A549 (cell line): ENCODE measurements at regions not wholly inside any gene's neighbourhood (a gene's known extent, or its start where the extent isn't known, plus 50 kb on each side); places are given as distances from the start of the nearest gene placed in this dataset.

Source experiments
- ATAC-seq, 2 experiments: fragments of 200-7000 bp in 1 of 2; fragments of >200 bp in 1 of 2; cut with Nextera tagmentation in 1 of 2; cut with Tn5 transposase in 1 of 2; 3 replicates each; pipeline versions ENCODE4 v1.8.0 to v1.9.1; 2018 to 2020; ENCODE audit warnings: mild to moderate bottlenecking in 1 of 2, moderate library complexity in 1 of 2
- CTCF ChIA-PET: fragments of 300-600 bp; sonication (Branson Sonifier 250); formaldehyde crosslinking; extraction: SDS; loops from one replicate; lab custom pipeline; 2021; ENCODE audit warnings: antibody characterized with exemption, inconsistent platforms; lab: Yijun Ruan, JAX
- POLR2A ChIA-PET: fragments of 350-600 bp; formaldehyde crosslinking; extraction: SDS; loops from one replicate; lab custom pipeline; 2021; ENCODE audit warnings: antibody characterized with exemption, inconsistent platforms; lab: Yijun Ruan, JAX
- DNase-seq, 2 experiments: peaks; one replicate each; pipeline versions ENCODE4 v3.0.0 to v3.0.0-alpha.2; 2011 to 2016; ENCODE audit warnings: low read depth in 1 of 2, low spot score in 1 of 2
- FAIRE-seq: peaks from 2 replicates; lab custom pipeline; 2011; peaks lifted over from hg19 to GRCh38; lab: Jason Lieb, UNC
- H3K27ac ChIP-seq, 2 experiments: fragments of >200 bp; sonication (Bioruptor Twin); formaldehyde crosslinking; 3 replicates each; pipeline ENCODE4 v1.5.1; 2016 to 2017
- H3K4me1 ChIP-seq: fragments of >200 bp; sonication (Bioruptor Twin); formaldehyde crosslinking; 3 replicates; pipeline ENCODE4 v1.6.1; 2016
- H3K4me2 ChIP-seq: fragments of >200 bp; sonication (Bioruptor Twin); formaldehyde crosslinking; 3 replicates; pipeline ENCODE4 v1.6.1; 2016
- H3K4me3 ChIP-seq: fragments of >200 bp; sonication (Bioruptor Twin); formaldehyde crosslinking; 3 replicates; pipeline ENCODE4 v1.5.1; 2016
- H3K9me3 ChIP-seq: fragments of >200 bp; sonication (Bioruptor Twin); formaldehyde crosslinking; 3 replicates; pipeline ENCODE4 v1.6.1; 2016
- BHLHE40 ChIP-seq: IDR thresholded peaks from 2 replicates; pipeline ENCODE4 v1.6.1; 2012; ENCODE audit warnings: low read depth, low read length, inconsistent platforms
- CBX2 ChIP-seq: fragments of 200-600 bp; sonication (generic); IDR thresholded peaks from 2 replicates; pipeline ENCODE4 v1.6.1; 2016; ENCODE audit warnings: low read depth, mild to moderate bottlenecking, borderline replicate concordance
- CBX8 ChIP-seq: fragments of 200-600 bp; sonication (generic); IDR thresholded peaks from 2 replicates; pipeline ENCODE4 v1.6.1; 2016
- CEBPB ChIP-seq, 2 experiments: fragments of >200 bp in 1 of 2; sonication (Bioruptor Twin) in 1 of 2; formaldehyde crosslinking in 1 of 2; IDR thresholded peaks; 2 replicates each; pipeline ENCODE4 v1.6.1; 2012 to 2016
- CHD2 ChIP-seq: fragments of 150-350 bp; IDR thresholded peaks from 2 replicates; pipeline ENCODE4 v1.6.1; 2014; ENCODE audit warnings: low read length; ENCODE audit not compliant: partially characterized antibody
- CHD4 ChIP-seq: fragments of 200-600 bp; sonication (generic); IDR thresholded peaks from 2 replicates; pipeline ENCODE4 v1.6.1; 2016; ENCODE audit warnings: antibody characterized with exemption, mild to moderate bottlenecking, borderline replicate concordance
- EP300 ChIP-seq, 2 experiments: fragments of >200 bp; sonication (Bioruptor Twin); formaldehyde crosslinking; IDR thresholded peaks; 2 replicates in 1 of 2; 3 replicates in 1 of 2; pipeline ENCODE4 v1.6.1; 2016 to 2017
- FOSB ChIP-seq: fragments of 250-450 bp; sonication (Bioruptor Pico); IDR thresholded peaks from 2 replicates; pipeline ENCODE4 v1.5.0; 2020; ENCODE audit warnings: mild to moderate bottlenecking, moderate library complexity
- FOXS1 ChIP-seq: fragments of 250-450 bp; sonication (Bioruptor Pico); IDR thresholded peaks from 2 replicates; pipeline ENCODE4 v1.5.0; 2020; ENCODE audit warnings: mild to moderate bottlenecking, moderate library complexity
- GATA3 ChIP-seq: IDR thresholded peaks from 2 replicates; pipeline ENCODE4 v1.6.1; 2012; ENCODE audit warnings: borderline replicate concordance
- HEYL ChIP-seq: fragments of 250-450 bp; sonication (Bioruptor Pico); IDR thresholded peaks from 2 replicates; pipeline ENCODE4 v1.8.0; 2021; ENCODE audit warnings: mild to moderate bottlenecking, moderate library complexity
- HOXB13 ChIP-seq: fragments of 250-450 bp; sonication (Bioruptor Pico); IDR thresholded peaks from 2 replicates; pipeline ENCODE4 v1.5.0; 2020; ENCODE audit warnings: low read depth, mild to moderate bottlenecking, moderate library complexity
- JUNB ChIP-seq: fragments of >200 bp; sonication (Bioruptor Twin); formaldehyde crosslinking; IDR thresholded peaks from 2 replicates; pipeline ENCODE4 v1.6.1; 2016
- MAFK ChIP-seq: fragments of 450-650 bp; IDR thresholded peaks from 2 replicates; pipeline ENCODE4 v1.6.1; 2014; ENCODE audit not compliant: partially characterized antibody
- NPAS2 ChIP-seq: fragments of 250-450 bp; sonication (Bioruptor Pico); IDR thresholded peaks from 2 replicates; pipeline ENCODE4 v1.8.0; 2022; ENCODE audit warnings: mild to moderate bottlenecking, moderate library complexity, borderline replicate concordance
- NR3C1 ChIP-seq: fragments of >200 bp; sonication (Bioruptor Twin); formaldehyde crosslinking; IDR thresholded peaks from 3 replicates; pipeline ENCODE4 v1.6.1; 2017
- PHF8 ChIP-seq: fragments of 200-600 bp; sonication (generic); IDR thresholded peaks from 2 replicates; pipeline ENCODE4 v1.6.1; 2016; ENCODE audit warnings: low read depth, mild to moderate bottlenecking, antibody characterized with exemption, moderate library complexity, borderline replicate concordance
- POLR2AphosphoS2 ChIP-seq: conservative IDR thresholded peaks from 2 replicates; pipeline ENCODE4 v1.6.1; 2012; ENCODE audit warnings: low read length, improper control_type of control experiment, inconsistent platforms
- RCOR1 ChIP-seq: fragments of 150-350 bp; IDR thresholded peaks from 2 replicates; pipeline ENCODE4 v1.6.1; 2014; ENCODE audit warnings: antibody characterized with exemption, low read length, low read depth
- RNF2 ChIP-seq: fragments of 200-600 bp; sonication (generic); IDR thresholded peaks from 2 replicates; pipeline ENCODE4 v1.6.1; 2016; ENCODE audit warnings: low read depth, mild to moderate bottlenecking, antibody characterized with exemption, moderate library complexity, borderline replicate concordance
- ZSCAN20 ChIP-seq: fragments of 250-450 bp; sonication (Bioruptor Pico); IDR thresholded peaks from 2 replicates; pipeline ENCODE4 v1.8.0; 2022; ENCODE audit warnings: mild to moderate bottlenecking, moderate library complexity
- WGBS: methylation state at CpG from one replicate; pipeline ENCODE4 v1.1.6; 2017; ENCODE audit errors: missing lambda C conversion rate; 5-methylcytosine and 5-hydroxymethylcytosine counted together
- TF ChIP-seq, protein P1 (sequence below): fragments of 250-450 bp; sonication (Bioruptor Pico); IDR thresholded peaks from 2 replicates; pipeline ENCODE4 v1.5.0; 2020; ENCODE audit warnings: low read depth, mild to moderate bottlenecking, moderate library complexity
- TF ChIP-seq, protein P2 (sequence below): fragments of 150-350 bp; IDR thresholded peaks from 2 replicates; pipeline ENCODE4 v1.6.1; 2014; ENCODE audit warnings: low read depth, mild to moderate bottlenecking, low read length
- TF ChIP-seq, protein P3 (sequence below): IDR thresholded peaks from 2 replicates; pipeline ENCODE4 v1.6.1; 2012
- TF ChIP-seq, protein P4 (sequence below): fragments of >200 bp; sonication (Bioruptor Twin); formaldehyde crosslinking; IDR thresholded peaks from 3 replicates; pipeline ENCODE4 v1.5.1; 2016

DNA sequence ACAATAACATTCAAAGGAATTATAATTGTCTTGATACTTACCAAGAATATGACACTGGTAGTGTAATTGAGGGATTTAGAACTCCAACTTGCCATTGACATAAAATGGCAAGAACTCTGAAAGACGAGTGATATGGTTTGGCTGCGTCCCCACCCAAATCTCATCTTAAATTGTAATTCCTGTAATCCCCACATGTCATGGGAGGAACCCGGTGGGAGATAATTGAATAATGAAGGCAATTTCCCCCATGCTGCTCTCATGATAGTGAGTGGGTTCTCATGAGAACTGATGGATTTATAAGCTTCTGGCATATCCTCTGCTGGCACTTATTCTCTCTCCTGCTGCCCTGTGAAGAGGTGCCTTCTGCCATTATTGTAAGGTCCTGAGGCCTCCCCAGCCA is 1536.4 kb downstream of the TECRL start:
- Histone ChIP-seq H3K4me2 (no peak overlapping the region), H3K4me3 (no peak overlapping the region), H3K27ac (no peak overlapping the region), H3K9me3 (no peaks in the 10 kb centered on the region), H3K4me1 (no peaks in the 10 kb centered on the region)
- TF ChIP-seq, protein P1, sequence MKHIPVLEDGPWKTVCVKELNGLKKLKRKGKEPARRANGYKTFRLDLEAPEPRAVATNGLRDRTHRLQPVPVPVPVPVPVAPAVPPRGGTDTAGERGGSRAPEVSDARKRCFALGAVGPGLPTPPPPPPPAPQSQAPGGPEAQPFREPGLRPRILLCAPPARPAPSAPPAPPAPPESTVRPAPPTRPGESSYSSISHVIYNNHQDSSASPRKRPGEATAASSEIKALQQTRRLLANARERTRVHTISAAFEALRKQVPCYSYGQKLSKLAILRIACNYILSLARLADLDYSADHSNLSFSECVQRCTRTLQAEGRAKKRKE (CRISPR knock-in tag): no peak
- TF ChIP-seq NPAS2 (CRISPR knock-in tag): no peak
- TF ChIP-seq HOXB13 (CRISPR knock-in tag): no peak
- no peak for TF ChIP-seq FOSB (CRISPR knock-in tag)
- no peak for TF ChIP-seq GATA3
- TF ChIP-seq, protein P2, sequence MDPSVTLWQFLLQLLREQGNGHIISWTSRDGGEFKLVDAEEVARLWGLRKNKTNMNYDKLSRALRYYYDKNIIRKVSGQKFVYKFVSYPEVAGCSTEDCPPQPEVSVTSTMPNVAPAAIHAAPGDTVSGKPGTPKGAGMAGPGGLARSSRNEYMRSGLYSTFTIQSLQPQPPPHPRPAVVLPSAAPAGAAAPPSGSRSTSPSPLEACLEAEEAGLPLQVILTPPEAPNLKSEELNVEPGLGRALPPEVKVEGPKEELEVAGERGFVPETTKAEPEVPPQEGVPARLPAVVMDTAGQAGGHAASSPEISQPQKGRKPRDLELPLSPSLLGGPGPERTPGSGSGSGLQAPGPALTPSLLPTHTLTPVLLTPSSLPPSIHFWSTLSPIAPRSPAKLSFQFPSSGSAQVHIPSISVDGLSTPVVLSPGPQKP: no peak
- no peak for TF ChIP-seq FOXS1 (CRISPR knock-in tag)
- no peak for TF ChIP-seq MAFK
- no peak for TF ChIP-seq CHD2
- no peak for TF ChIP-seq CBX8
- TF ChIP-seq, protein P3, sequence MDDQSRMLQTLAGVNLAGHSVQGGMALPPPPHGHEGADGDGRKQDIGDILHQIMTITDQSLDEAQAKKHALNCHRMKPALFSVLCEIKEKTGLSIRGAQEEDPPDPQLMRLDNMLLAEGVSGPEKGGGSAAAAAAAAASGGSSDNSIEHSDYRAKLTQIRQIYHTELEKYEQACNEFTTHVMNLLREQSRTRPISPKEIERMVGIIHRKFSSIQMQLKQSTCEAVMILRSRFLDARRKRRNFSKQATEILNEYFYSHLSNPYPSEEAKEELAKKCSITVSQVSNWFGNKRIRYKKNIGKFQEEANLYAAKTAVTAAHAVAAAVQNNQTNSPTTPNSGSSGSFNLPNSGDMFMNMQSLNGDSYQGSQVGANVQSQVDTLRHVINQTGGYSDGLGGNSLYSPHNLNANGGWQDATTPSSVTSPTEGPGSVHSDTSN: no peak
- TF ChIP-seq, protein P4, sequence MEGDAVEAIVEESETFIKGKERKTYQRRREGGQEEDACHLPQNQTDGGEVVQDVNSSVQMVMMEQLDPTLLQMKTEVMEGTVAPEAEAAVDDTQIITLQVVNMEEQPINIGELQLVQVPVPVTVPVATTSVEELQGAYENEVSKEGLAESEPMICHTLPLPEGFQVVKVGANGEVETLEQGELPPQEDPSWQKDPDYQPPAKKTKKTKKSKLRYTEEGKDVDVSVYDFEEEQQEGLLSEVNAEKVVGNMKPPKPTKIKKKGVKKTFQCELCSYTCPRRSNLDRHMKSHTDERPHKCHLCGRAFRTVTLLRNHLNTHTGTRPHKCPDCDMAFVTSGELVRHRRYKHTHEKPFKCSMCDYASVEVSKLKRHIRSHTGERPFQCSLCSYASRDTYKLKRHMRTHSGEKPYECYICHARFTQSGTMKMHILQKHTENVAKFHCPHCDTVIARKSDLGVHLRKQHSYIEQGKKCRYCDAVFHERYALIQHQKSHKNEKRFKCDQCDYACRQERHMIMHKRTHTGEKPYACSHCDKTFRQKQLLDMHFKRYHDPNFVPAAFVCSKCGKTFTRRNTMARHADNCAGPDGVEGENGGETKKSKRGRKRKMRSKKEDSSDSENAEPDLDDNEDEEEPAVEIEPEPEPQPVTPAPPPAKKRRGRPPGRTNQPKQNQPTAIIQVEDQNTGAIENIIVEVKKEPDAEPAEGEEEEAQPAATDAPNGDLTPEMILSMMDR: no peak
- TF ChIP-seq PHF8: no peak
- TF ChIP-seq CHD4: no peak
- no peak for TF ChIP-seq BHLHE40
- ATAC-seq (no peak), DNase-seq (no peak), FAIRE-seq (no peak)
- POLR2A ChIA-PET: no interaction called here
- WGBS: 21% methylated on average over 3 of the region's 3 CpGs
- CTCF ChIA-PET: no interaction called here

DNA sequence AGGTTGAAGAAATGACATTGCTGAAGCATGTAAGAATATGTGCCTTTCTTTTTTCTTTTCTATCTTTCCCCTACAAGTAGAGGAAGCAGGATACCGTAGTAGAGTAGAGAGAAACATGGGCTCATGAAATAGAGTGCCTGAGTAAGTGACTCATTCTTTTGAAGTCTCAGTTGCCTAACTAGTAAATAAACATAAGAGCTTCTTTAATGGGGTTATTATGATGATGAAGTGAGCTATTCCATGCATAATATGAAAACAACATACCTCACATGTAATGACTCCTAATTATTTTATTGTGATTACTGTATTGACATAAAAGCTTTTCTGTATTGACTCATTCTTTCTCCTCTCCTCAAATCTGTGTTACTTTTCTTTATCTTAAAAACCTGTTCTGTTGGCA is 1538.2 kb downstream of the TECRL start:
- no peaks in the 10 kb centered on the region for H3K4me1 ChIP-seq
- CTCF ChIA-PET: no interaction called here
- 16% methylated on average over 1 of the region's 1 CpG for WGBS
- H3K9me3 ChIP-seq: no peaks in the 10 kb centered on the region
- TF ChIP-seq RNF2 (no peak), CEBPB (IDR thresholded peaks at IDR 0.05) (no peak), CBX2 (no peak), ZSCAN20 (CRISPR knock-in tag) (no peak), CHD4 (no peak), MAFK (no peak), EP300 (IDR thresholded peaks at IDR 0.05) (no peak), RCOR1 (no peak), HEYL (CRISPR knock-in tag) (no peak), PHF8 (no peak), CHD2 (no peak), NR3C1 (no peak), POLR2AphosphoS2 (no peak), JUNB (no peak)
- no peak for ATAC-seq
- no peak overlapping the region for H3K27ac ChIP-seq
- POLR2A ChIA-PET: no interaction called here
- H3K4me2 ChIP-seq: no peak overlapping the region
- FAIRE-seq: no peak
- DNase-seq: no peak
- no peak overlapping the region for H3K4me3 ChIP-seq
